IMR-90 (cell line): ENCODE measurements at regions not wholly inside any gene's neighbourhood (a gene's known extent, or its start where the extent isn't known, plus 50 kb on each side); places are given as distances from the start of the nearest gene placed in this dataset.

Experiments
- ATAC-seq: fragments of 200-7000 bp; cut with Tn5 transposase; 2 replicates; pipeline ENCODE4 v1.9.1; 2020; ENCODE audit warnings: low read depth, mild to moderate bottlenecking, moderate library complexity
- BruUV-seq: library from RNA; stranded (reverse); fragments of 400-500 nt; replicated peaks from 2 replicates; lab custom pipeline; 2021; lab: Mats Ljungman, UMichigan
- CTCF ChIA-PET: fragments of 300-600 bp; formaldehyde crosslinking; extraction: SDS; loops from one replicate; lab custom pipeline; 2021; ENCODE audit warnings: antibody characterized with exemption; lab: Yijun Ruan, JAX
- POLR2A ChIA-PET: fragments of 300-600 bp; sonication (Branson Sonifier 250); formaldehyde crosslinking; loops from one replicate; lab custom pipeline; 2022; ENCODE audit warnings: antibody characterized with exemption; ENCODE audit not compliant: unreplicated experiment; lab: Charles Lee
- DNase-seq: peaks from one replicate; pipeline ENCODE4 v3.0.0; 2013
- H2AFZ ChIP-seq: replicated peaks from 2 replicates; pipeline ENCODE3; 2013; ENCODE audit warnings: low read length, mild to moderate bottlenecking; ENCODE audit not compliant: poor library complexity
- H2AK5ac ChIP-seq: 2 replicates; pipeline ENCODE4 v1.6.1; 2013; ENCODE audit warnings: low read depth, low read length, inconsistent platforms
- H2AK9ac ChIP-seq: replicated peaks from 2 replicates; pipeline ENCODE3; 2013; ENCODE audit warnings: mild to moderate bottlenecking, low read depth, low read length, moderate library complexity; ENCODE audit not compliant: poor library complexity
- H2BK120ac ChIP-seq: 2 replicates; pipeline ENCODE4 v1.6.1; 2013; ENCODE audit warnings: low read depth, low read length, inconsistent platforms
- H2BK15ac ChIP-seq: 3 replicates; pipeline ENCODE4 v1.6.1; 2013; ENCODE audit warnings: low read depth, low read length, inconsistent platforms
- H2BK20ac ChIP-seq: 2 replicates; pipeline ENCODE4 v1.6.1; 2013; ENCODE audit warnings: low read depth, mild to moderate bottlenecking, inconsistent platforms, low read length, moderate library complexity
- H2BK5ac ChIP-seq: 2 replicates; pipeline ENCODE4 v1.6.1; 2013; ENCODE audit warnings: mild to moderate bottlenecking, low read depth, low read length, inconsistent platforms; ENCODE audit not compliant: poor library complexity, severe bottlenecking
- H3K14ac ChIP-seq: replicated peaks from 2 replicates; pipeline ENCODE4 v1.6.1; 2013; ENCODE audit warnings: low read depth, low read length, inconsistent platforms
- H3K18ac ChIP-seq: 2 replicates; pipeline ENCODE4 v1.6.1; 2013; ENCODE audit warnings: low read depth, low read length, control low read depth
- H3K23ac ChIP-seq: 2 replicates; pipeline ENCODE4 v1.6.1; 2013; ENCODE audit warnings: low read depth, low read length, inconsistent platforms
- H3K27ac ChIP-seq: 2 replicates; pipeline ENCODE4 v1.5.1; 2013; ENCODE audit warnings: mild to moderate bottlenecking, control low read depth, low read length; ENCODE audit not compliant: insufficient read depth
- H3K27me3 ChIP-seq: 2 replicates; pipeline ENCODE4 v1.6.1; 2013; ENCODE audit warnings: low read length; ENCODE audit not compliant: control insufficient read depth, insufficient read depth
- H3K36me3 ChIP-seq: 2 replicates; pipeline ENCODE4 v1.6.1; 2013; ENCODE audit warnings: low read length, mixed read lengths; ENCODE audit not compliant: control insufficient read depth, insufficient read depth
- H3K4ac ChIP-seq: 2 replicates; pipeline ENCODE4 v1.6.1; 2013; ENCODE audit warnings: low read depth, low read length, inconsistent platforms
- H3K4me1 ChIP-seq: 2 replicates; pipeline ENCODE4 v1.6.1; 2013; ENCODE audit warnings: low read length, mixed read lengths; ENCODE audit not compliant: control insufficient read depth, insufficient read depth
- H3K4me2 ChIP-seq: 2 replicates; pipeline ENCODE4 v1.6.1; 2013; ENCODE audit warnings: low read depth, mild to moderate bottlenecking, control low read depth, low read length, moderate library complexity
- H3K4me3 ChIP-seq: 2 replicates; pipeline ENCODE4 v1.5.1; 2013; ENCODE audit warnings: low read depth, mild to moderate bottlenecking, control low read depth, low read length, moderate library complexity; ENCODE audit not compliant: insufficient read depth
- H3K56ac ChIP-seq: 2 replicates; pipeline ENCODE4 v1.6.1; 2013; ENCODE audit warnings: low read length, inconsistent platforms; ENCODE audit not compliant: insufficient read depth; ENCODE audit errors: extremely low read depth
- H3K79me1 ChIP-seq, 2 experiments: 2 replicates each; pipeline ENCODE4 v1.6.1; 2013; ENCODE audit warnings: low read length in 2 of 2, inconsistent platforms in 1 of 2, low read depth in 1 of 2
- H3K9ac ChIP-seq: 2 replicates; pipeline ENCODE4 v1.6.1; 2013; ENCODE audit warnings: low read depth, low read length, control low read depth
- H3K9me1 ChIP-seq: 2 replicates; pipeline ENCODE4 v1.6.1; 2013; ENCODE audit warnings: low read length, inconsistent platforms; ENCODE audit not compliant: insufficient read depth
- H3K9me3 ChIP-seq: 2 replicates; pipeline ENCODE4 v1.6.1; 2013; ENCODE audit warnings: low read length; ENCODE audit not compliant: control insufficient read depth, insufficient read depth
- H4K20me1 ChIP-seq: 2 replicates; pipeline ENCODE4 v1.6.1; 2013; ENCODE audit warnings: low read length, inconsistent platforms; ENCODE audit not compliant: insufficient read depth
- H4K5ac ChIP-seq: 2 replicates; pipeline ENCODE4 v1.6.1; 2013; ENCODE audit warnings: mild to moderate bottlenecking, low read depth, low read length, control low read depth
- H4K8ac ChIP-seq, 2 experiments: 2 replicates each; pipeline ENCODE4 v1.6.1; 2013; ENCODE audit warnings: low read depth in 2 of 2, low read length in 2 of 2, control low read depth in 1 of 2, inconsistent platforms in 1 of 2
- H4K91ac ChIP-seq: 2 replicates; pipeline ENCODE4 v1.6.1; 2013; ENCODE audit warnings: low read depth, low read length, inconsistent platforms; ENCODE audit not compliant: insufficient read depth
- MXI1 ChIP-seq: IDR thresholded peaks from 2 replicates; pipeline ENCODE4 v1.6.1; 2012; ENCODE audit warnings: low read depth, mild to moderate bottlenecking, low read length, moderate library complexity, borderline replicate concordance
- SMC3 ChIP-seq: fragments of 150-350 bp; IDR thresholded peaks from 2 replicates; pipeline ENCODE4 v1.6.1; 2016; ENCODE audit warnings: low read depth, mild to moderate bottlenecking, antibody characterized with exemption, low read length, moderate library complexity
- WGBS, 2 experiments: methylation state at CpG; one replicate each; pipeline versions ENCODE4 v1.1.5 to v1.1.7; 2013; ENCODE audit warnings: missing lambda C conversion rate in 2 of 2; ENCODE audit not compliant: insufficient read length in 1 of 2; ENCODE audit errors: extremely low coverage in 2 of 2; 5-methylcytosine and 5-hydroxymethylcytosine counted together
- dilution Hi-C: fragments of 300-500 bp; cut with HindIII; formaldehyde crosslinking; loops from one replicate; pipeline ENCODE4 v1.14.3; 2018; ENCODE audit warnings: low sequenced_read_pairs; ENCODE audit not compliant: unreplicated experiment
- in situ Hi-C: fragments of 300-500 bp; cut with MboI; formaldehyde crosslinking; loops from 3 replicates; pipeline ENCODE4 v1.14.3; 2019; ENCODE audit warnings: low sequenced_read_pairs, inconsistent platforms, mixed read lengths
- intact Hi-C: fragments of 100-400 bp; cut with micrococcal nuclease; formaldehyde crosslinking; loops from 2 replicates; pipeline ENCODE4 v1.10.0; 2022

DNA sequence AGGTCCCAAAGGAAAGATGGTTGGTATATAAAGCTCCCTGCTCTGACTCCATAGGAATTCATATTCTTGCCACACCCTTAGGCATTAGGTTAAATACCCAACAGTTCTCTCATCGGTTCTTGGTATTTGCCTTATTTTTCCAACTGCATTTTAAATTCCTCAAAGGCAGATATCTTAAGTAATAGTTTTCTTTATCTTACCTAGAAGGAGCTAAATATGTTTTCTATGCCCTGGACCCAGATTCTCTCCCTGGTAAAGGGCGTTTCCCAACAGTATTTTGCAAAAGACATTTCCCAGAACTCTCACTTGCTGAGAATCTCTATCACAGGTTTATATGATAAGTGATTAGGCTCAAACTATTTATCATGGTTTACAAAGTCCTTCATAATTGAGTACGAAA is 158.6 kb upstream of the BDNF start:
- H4K5ac ChIP-seq: no peak overlapping the region
- no peak overlapping the region for H3K4me2 ChIP-seq
- H3K27me3 ChIP-seq: no peaks in the 10 kb centered on the region
- H2AK9ac ChIP-seq: no peak overlapping the region
- no peaks in the 10 kb centered on the region for H3K36me3 ChIP-seq
- no peak overlapping the region for H3K9ac ChIP-seq
- no peak overlapping the region for H2BK20ac ChIP-seq
- CTCF ChIA-PET: interaction anchor here (0.7 kb wide), 1 partner anchor 14 kb away, joined by 3 read pairs; no protein-coding TSS in a partner anchor
- no TSS peak for BruUV-seq
- no peak overlapping the region for H3K27ac ChIP-seq
- POLR2A ChIA-PET: no interaction called here
- in situ Hi-C loops (no loop called here), dilution Hi-C loops (no loop called here), intact Hi-C loops (no loop called here)
- H2BK15ac ChIP-seq: no peak overlapping the region
- H2AFZ ChIP-seq: no peak overlapping the region
- H4K20me1 ChIP-seq: no peaks in the 10 kb centered on the region
- no peak for ATAC-seq
- DNase-seq: no peak
- TF ChIP-seq MXI1 (no peak), SMC3 (no peak)
- H3K4me3 ChIP-seq: no peak overlapping the region
- no peak overlapping the region for H2BK120ac ChIP-seq
- peaks cover 3% of the 10 kb centered on the region; the same call in 1 of the 2 replicates for H3K9me1 ChIP-seq
- H4K8ac ChIP-seq: no peak overlapping the region
- no CpG with 5 or more reads among the region's 3 CpGs for WGBS, 2 experiments
- H3K4ac ChIP-seq: no peak overlapping the region
- H2BK5ac ChIP-seq: no peak overlapping the region
- no peak overlapping the region for H3K18ac ChIP-seq
- H3K23ac ChIP-seq: no peak overlapping the region
- no peaks in the 10 kb centered on the region for H3K9me3 ChIP-seq
- no peak overlapping the region for H4K91ac ChIP-seq
- no peak overlapping the region for H3K56ac ChIP-seq
- H2AK5ac ChIP-seq: no peak overlapping the region
- H3K4me1 ChIP-seq: peaks cover 2% of the 10 kb centered on the region; the same call in 1 of the 2 replicates
- H3K79me1 ChIP-seq: no peaks in the 10 kb centered on the region
- H3K14ac ChIP-seq: no peak overlapping the region
